SK-N-SH treated with all-trans-retinoic acid at 6 μM for 48 hours (cell line): ENCODE measurements at regions not wholly inside any gene's neighbourhood (a gene's known extent, or its start where the extent isn't known, plus 50 kb on each side); places are given as distances from the start of the nearest gene placed in this dataset.

Experiments
- ATAC-seq: fragments of 200-7000 bp; cut with Tn5 transposase; 3 replicates; pipeline ENCODE4 v1.9.1; 2020; ENCODE audit warnings: mild to moderate bottlenecking, moderate library complexity
- ARNTL ChIP-seq: fragments of 450-650 bp; formaldehyde crosslinking; IDR thresholded peaks from 2 replicates; pipeline ENCODE4 v1.5.0; 2020; ENCODE audit warnings: low read depth, mild to moderate bottlenecking, moderate library complexity, borderline replicate concordance
- BACH2 ChIP-seq: fragments of 250-450 bp; sonication (Bioruptor Pico); IDR thresholded peaks from 2 replicates; pipeline ENCODE4 v1.9.0; 2021; ENCODE audit warnings: mild to moderate bottlenecking, borderline replicate concordance
- CSDC2 ChIP-seq: fragments of 250-450 bp; sonication (Bioruptor Pico); IDR thresholded peaks from 2 replicates; pipeline ENCODE4 v1.5.0; 2020; ENCODE audit warnings: mild to moderate bottlenecking, moderate library complexity
- GLIS3 ChIP-seq: fragments of 250-450 bp; sonication (Bioruptor Pico); IDR thresholded peaks from 2 replicates; pipeline ENCODE4 v1.5.0; 2020; ENCODE audit warnings: mild to moderate bottlenecking, moderate library complexity
- ISL1 ChIP-seq: fragments of 250-450 bp; sonication (Bioruptor Pico); IDR thresholded peaks from 2 replicates; pipeline ENCODE4 v2.1.2; 2022; ENCODE audit warnings: mild to moderate bottlenecking, moderate library complexity
- OSR1 ChIP-seq: fragments of 250-450 bp; sonication (Bioruptor Pico); IDR thresholded peaks from 2 replicates; pipeline ENCODE4 v1.8.0; 2022; ENCODE audit warnings: moderate library complexity, mild to moderate bottlenecking, inconsistent platforms
- PPARA ChIP-seq: fragments of 250-450 bp; sonication (Bioruptor Pico); IDR thresholded peaks from 2 replicates; pipeline ENCODE4 v1.5.0; 2020; ENCODE audit warnings: mild to moderate bottlenecking, borderline replicate concordance
- RARB ChIP-seq: fragments of 250-450 bp; sonication (Bioruptor Pico); IDR thresholded peaks from 2 replicates; pipeline ENCODE4 v1.8.0; 2021; ENCODE audit warnings: mild to moderate bottlenecking, moderate library complexity
- SNAI2 ChIP-seq: fragments of 250-450 bp; sonication (Bioruptor Pico); IDR thresholded peaks from 2 replicates; pipeline ENCODE4 v1.5.0; 2020; ENCODE audit warnings: mild to moderate bottlenecking, moderate library complexity
- TOX ChIP-seq: fragments of 250-450 bp; sonication (Bioruptor Pico); IDR thresholded peaks from 2 replicates; pipeline ENCODE4 v1.8.0; 2021; ENCODE audit warnings: mild to moderate bottlenecking, moderate library complexity, borderline replicate concordance
- ZFP3 ChIP-seq: fragments of 250-450 bp; sonication (Bioruptor Pico); IDR thresholded peaks from 2 replicates; pipeline ENCODE4 v1.5.0; 2020; ENCODE audit warnings: mild to moderate bottlenecking, moderate library complexity
- ZFP30 ChIP-seq: fragments of 450-650 bp; formaldehyde crosslinking; IDR thresholded peaks from 2 replicates; pipeline ENCODE4 v1.5.0; 2022; ENCODE audit warnings: mild to moderate bottlenecking, moderate library complexity
- ZNF565 ChIP-seq: fragments of 450-650 bp; formaldehyde crosslinking; conservative IDR thresholded peaks from 2 replicates; pipeline ENCODE4 v1.5.0; 2020; ENCODE audit warnings: low read depth, mild to moderate bottlenecking, moderate library complexity
- ZNF70 ChIP-seq: fragments of 450-650 bp; formaldehyde crosslinking; IDR thresholded peaks from 2 replicates; pipeline ENCODE4 v1.5.0; 2020; ENCODE audit warnings: mild to moderate bottlenecking, moderate library complexity
- ZNF8 ChIP-seq: fragments of 450-650 bp; formaldehyde crosslinking; IDR thresholded peaks from 2 replicates; pipeline ENCODE4 v1.5.0; 2020; ENCODE audit warnings: mild to moderate bottlenecking, moderate library complexity
- TF ChIP-seq, protein P1 (sequence below): fragments of 250-450 bp; sonication (Bioruptor Pico); IDR thresholded peaks from 2 replicates; pipeline ENCODE4 v1.5.0; 2020; ENCODE audit warnings: mild to moderate bottlenecking, moderate library complexity
- TF ChIP-seq, protein P2 (sequence below): fragments of 250-450 bp; sonication (Bioruptor Pico); IDR thresholded peaks from 2 replicates; pipeline ENCODE4 v1.5.1; 2020; ENCODE audit warnings: low read depth, mild to moderate bottlenecking, moderate library complexity
- TF ChIP-seq, protein P3 (sequence below): fragments of 250-450 bp; sonication (Bioruptor Pico); IDR thresholded peaks from 2 replicates; pipeline ENCODE4 v1.5.1; 2021; ENCODE audit warnings: mild to moderate bottlenecking, moderate library complexity
- TF ChIP-seq, protein P4 (sequence below): fragments of 250-450 bp; sonication (Bioruptor Pico); IDR thresholded peaks from 2 replicates; pipeline ENCODE4 v1.8.0; 2021; ENCODE audit warnings: low read depth, mild to moderate bottlenecking, moderate library complexity, borderline replicate concordance

DNA sequence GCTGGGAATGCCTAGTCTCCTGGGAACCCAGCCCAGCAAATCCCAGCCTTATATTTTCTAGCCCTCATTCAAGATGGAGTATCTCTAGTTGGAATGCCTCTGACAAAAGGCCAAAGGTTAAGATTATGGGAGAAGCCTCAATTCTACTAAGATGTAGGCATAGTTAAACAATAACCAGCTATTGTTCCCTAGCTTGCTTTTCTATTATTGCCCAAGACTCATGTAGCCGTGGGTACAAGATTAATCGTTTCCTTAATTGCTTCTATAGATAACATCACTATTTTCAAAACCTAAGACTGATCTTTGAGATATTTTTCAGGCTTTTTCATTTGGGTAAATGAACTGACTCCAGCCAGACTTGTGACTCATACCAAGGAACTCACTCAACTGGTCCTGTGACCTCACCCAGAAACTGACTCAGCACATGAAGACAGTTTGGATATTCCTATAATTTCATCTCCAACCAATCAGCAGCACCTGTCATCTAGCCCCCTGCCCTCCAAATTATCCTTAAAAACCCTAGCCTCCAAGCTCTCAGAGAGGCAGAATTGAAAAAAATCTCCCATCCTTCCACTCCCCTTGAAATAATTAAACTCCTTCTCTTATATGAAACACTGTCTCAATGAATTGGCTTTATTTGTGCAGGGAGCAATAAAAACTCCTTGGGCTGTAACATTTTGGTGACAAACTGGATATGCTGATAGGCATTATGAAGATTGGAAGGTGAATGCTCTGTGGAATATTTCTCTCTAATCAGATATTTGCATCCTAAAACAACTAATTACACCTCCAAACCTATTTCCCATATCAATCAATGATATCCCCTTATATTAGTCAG, 589.0 kb downstream of the C12orf50 start (continued):
- TF ChIP-seq, protein P1, sequence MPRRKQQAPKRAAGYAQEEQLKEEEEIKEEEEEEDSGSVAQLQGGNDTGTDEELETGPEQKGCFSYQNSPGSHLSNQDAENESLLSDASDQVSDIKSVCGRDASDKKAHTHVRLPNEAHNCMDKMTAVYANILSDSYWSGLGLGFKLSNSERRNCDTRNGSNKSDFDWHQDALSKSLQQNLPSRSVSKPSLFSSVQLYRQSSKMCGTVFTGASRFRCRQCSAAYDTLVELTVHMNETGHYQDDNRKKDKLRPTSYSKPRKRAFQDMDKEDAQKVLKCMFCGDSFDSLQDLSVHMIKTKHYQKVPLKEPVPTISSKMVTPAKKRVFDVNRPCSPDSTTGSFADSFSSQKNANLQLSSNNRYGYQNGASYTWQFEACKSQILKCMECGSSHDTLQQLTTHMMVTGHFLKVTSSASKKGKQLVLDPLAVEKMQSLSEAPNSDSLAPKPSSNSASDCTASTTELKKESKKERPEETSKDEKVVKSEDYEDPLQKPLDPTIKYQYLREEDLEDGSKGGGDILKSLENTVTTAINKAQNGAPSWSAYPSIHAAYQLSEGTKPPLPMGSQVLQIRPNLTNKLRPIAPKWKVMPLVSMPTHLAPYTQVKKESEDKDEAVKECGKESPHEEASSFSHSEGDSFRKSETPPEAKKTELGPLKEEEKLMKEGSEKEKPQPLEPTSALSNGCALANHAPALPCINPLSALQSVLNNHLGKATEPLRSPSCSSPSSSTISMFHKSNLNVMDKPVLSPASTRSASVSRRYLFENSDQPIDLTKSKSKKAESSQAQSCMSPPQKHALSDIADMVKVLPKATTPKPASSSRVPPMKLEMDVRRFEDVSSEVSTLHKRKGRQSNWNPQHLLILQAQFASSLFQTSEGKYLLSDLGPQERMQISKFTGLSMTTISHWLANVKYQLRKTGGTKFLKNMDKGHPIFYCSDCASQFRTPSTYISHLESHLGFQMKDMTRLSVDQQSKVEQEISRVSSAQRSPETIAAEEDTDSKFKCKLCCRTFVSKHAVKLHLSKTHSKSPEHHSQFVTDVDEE (CRISPR knock-in tag) = no peak
- TF ChIP-seq OSR1 (CRISPR knock-in tag) = peak; percentile 91
- TF ChIP-seq, protein P2, sequence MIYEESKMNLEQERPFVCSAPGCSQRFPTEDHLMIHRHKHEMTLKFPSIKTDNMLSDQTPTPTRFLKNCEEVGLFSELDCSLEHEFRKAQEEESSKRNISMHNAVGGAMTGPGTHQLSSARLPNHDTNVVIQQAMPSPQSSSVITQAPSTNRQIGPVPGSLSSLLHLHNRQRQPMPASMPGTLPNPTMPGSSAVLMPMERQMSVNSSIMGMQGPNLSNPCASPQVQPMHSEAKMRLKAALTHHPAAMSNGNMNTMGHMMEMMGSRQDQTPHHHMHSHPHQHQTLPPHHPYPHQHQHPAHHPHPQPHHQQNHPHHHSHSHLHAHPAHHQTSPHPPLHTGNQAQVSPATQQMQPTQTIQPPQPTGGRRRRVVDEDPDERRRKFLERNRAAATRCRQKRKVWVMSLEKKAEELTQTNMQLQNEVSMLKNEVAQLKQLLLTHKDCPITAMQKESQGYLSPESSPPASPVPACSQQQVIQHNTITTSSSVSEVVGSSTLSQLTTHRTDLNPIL (CRISPR knock-in tag) = peak; percentile 13; the same call in 1 of the 2 replicates
- TF ChIP-seq, all 23 proteins: peak for 9

DNA sequence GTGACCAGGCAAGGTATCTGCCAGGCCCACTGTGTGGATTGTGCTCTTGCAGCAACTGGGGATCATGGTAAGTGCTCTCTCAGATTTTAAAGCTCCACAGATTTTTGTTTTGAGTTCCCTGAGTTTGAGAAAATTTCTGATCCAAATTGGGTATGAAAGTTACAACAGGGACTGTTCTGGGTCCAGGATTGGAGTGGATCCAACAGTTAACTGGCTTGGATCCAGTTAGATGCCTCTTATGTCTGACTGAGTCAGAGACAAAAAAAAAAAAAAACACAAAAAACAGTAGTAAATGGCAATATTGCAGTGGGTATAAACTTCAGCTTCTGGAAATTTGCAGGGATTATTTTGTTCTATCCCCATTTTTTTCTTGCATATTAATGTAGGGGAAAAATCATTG, 598.8 kb downstream of the C12orf50 start:
- ATAC-seq = no peak
- TF ChIP-seq ZNF8 (no peak), CSDC2 (CRISPR knock-in tag) (no peak), PPARA (CRISPR knock-in tag) (no peak), BACH2 (CRISPR knock-in tag) (no peak), ZNF565 (CRISPR knock-in tag) (no peak), SNAI2 (CRISPR knock-in tag) (no peak)
- TF ChIP-seq, protein P2 (CRISPR knock-in tag) = no peak
- TF ChIP-seq, protein P3, sequence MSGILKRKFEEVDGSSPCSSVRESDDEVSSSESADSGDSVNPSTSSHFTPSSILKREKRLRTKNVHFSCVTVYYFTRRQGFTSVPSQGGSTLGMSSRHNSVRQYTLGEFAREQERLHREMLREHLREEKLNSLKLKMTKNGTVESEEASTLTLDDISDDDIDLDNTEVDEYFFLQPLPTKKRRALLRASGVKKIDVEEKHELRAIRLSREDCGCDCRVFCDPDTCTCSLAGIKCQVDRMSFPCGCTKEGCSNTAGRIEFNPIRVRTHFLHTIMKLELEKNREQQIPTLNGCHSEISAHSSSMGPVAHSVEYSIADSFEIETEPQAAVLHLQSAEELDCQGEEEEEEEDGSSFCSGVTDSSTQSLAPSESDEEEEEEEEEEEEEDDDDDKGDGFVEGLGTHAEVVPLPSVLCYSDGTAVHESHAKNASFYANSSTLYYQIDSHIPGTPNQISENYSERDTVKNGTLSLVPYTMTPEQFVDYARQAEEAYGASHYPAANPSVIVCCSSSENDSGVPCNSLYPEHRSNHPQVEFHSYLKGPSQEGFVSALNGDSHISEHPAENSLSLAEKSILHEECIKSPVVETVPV (CRISPR knock-in tag) = no peak
- TF ChIP-seq, all 23 proteins: peak for 0

DNA sequence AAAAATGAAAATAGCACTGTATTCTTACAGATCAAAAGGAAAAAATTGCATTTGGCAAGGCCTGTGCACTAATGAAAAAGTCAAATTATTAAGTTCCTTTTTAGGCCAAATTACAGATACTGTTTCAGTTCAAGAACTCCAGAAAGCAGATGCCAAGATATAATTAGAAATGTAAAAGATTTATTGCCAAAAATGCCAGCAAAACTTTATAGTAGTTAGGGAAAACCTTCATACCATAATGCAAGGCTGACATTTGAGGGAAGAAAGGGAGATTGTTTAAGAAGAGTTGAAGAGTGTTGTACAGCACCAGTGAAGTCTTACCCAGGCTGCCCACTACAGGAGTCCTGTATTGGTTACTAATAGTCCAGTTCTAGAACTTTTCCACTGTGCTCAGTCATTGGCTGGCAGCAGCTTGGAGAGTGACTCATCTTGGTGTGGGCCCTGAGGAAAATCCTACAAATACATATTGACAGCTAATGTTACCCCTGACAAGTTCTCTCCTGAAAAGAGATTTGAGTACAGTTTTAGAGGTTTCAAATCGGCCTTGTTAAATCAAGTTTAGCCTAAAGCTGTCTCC, 600.4 kb downstream of the C12orf50 start:
- ATAC-seq = peak; percentile 99
- no peak for TF ChIP-seq GLIS3 (CRISPR knock-in tag)
- TF ChIP-seq ZFP3 (CRISPR knock-in tag) = no peak
- no peak for TF ChIP-seq BACH2 (CRISPR knock-in tag)
- TF ChIP-seq, protein P1 (CRISPR knock-in tag) = no peak
- TF ChIP-seq, protein P4, sequence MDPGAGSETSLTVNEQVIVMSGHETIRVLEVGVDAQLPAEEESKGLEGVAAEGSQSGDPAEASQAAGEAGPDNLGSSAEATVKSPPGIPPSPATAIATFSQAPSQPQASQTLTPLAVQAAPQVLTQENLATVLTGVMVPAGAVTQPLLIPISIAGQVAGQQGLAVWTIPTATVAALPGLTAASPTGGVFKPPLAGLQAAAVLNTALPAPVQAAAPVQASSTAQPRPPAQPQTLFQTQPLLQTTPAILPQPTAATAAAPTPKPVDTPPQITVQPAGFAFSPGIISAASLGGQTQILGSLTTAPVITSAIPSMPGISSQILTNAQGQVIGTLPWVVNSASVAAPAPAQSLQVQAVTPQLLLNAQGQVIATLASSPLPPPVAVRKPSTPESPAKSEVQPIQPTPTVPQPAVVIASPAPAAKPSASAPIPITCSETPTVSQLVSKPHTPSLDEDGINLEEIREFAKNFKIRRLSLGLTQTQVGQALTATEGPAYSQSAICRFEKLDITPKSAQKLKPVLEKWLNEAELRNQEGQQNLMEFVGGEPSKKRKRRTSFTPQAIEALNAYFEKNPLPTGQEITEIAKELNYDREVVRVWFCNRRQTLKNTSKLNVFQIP = no peak
- no peak for TF ChIP-seq PPARA (CRISPR knock-in tag)
- TF ChIP-seq ARNTL (CRISPR knock-in tag) = no peak
- peak; percentile 71 for TF ChIP-seq TOX (CRISPR knock-in tag)
- TF ChIP-seq ZNF70 (CRISPR knock-in tag) = no peak
- TF ChIP-seq RARB (CRISPR knock-in tag) = no peak
- TF ChIP-seq CSDC2 (CRISPR knock-in tag) = no peak
- TF ChIP-seq, protein P2 (CRISPR knock-in tag) = no peak
- peak; percentile 53 for TF ChIP-seq ISL1 (CRISPR knock-in tag)
- TF ChIP-seq ZFP30 (CRISPR knock-in tag) = no peak
- TF ChIP-seq, all 23 proteins: peak for 2
